ENCODE measurements at regions not wholly inside any gene's neighbourhood (a gene's known extent, or its start where the extent isn't known, plus 50 kb on each side); places are given as distances from the start of the nearest gene placed in this dataset.

DNA sequence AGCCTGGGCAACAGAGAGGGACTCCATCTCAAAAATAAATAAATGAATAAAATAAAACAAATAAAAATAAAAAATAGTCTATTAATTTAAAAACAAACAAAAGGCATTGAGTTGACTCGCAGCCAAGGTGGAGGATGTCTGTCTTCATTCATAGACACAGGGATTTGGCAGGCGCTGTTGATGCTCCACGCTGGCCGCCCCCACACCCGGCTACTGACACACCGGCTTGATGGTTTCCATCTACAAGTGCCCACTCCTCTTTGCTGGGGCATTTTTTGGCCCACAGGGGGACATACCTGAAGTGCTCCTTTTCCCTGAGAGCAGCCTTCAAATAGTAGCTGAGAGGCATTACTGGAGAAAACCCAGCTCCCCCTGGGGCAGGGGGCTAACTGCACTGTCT lies 178.3 kb upstream of the RALGAPA2 start:
- ChIA-PET POLR2A (no interaction called here), CTCF (ENCODE audit: low intra/inter-chr PET ratio, low total read pairs) (no interaction called here)
- H4K20me1 ChIP-seq (ENCODE audit: insufficient read depth, low read length): no peaks in the 10 kb centered on the region
- no peak overlapping the region for H2AFZ ChIP-seq (ENCODE audit: low read length)
- no TSS peak for BruUV-seq (replicated peaks)
- H3K9me3 ChIP-seq (ENCODE audit: low read length): no peaks in the 10 kb centered on the region
- H3K36me3 ChIP-seq (replicated peaks in 1 of 2; ENCODE audit: control insufficient read depth in 1 of 2, insufficient read depth in 2 of 2, low read length in 2 of 2): no peaks in the 10 kb centered on the region
- 83% methylated on average over 6 of the region's 6 CpGs for whole genome bisulfite sequencing (ENCODE audit: low lambda C conversion rate)
- peaks cover 0 to 2% of the 10 kb centered on the region in 2 experiments; a peak in 1 of 5 replicates for H3K27me3 ChIP-seq (ENCODE audit: control insufficient read depth in 1 of 2, insufficient read depth in 2 of 2, low read length in 2 of 2)
- no peak overlapping the region for H3K4me2 ChIP-seq (ENCODE audit: low read depth, low read length)
- TF ChIP-seq ZSCAN9 (CRISPR knock-in tag; IDR thresholded peaks at IDR 0.05; ENCODE audit: borderline replicate concordance) (no peak), ZNF292 (CRISPR knock-in tag; IDR thresholded peaks at IDR 0.05; ENCODE audit: borderline replicate concordance, low read depth) (no peak), ZNF484 (CRISPR knock-in tag; IDR thresholded peaks at IDR 0.05; ENCODE audit: borderline replicate concordance, low read depth) (no peak), PITX1 (CRISPR knock-in tag; IDR thresholded peaks at IDR 0.05) (no peak), ZNF543 (CRISPR knock-in tag; IDR thresholded peaks at IDR 0.05) (no peak), CC2D1A (CRISPR knock-in tag; IDR thresholded peaks at IDR 0.05) (no peak), CSRNP1 (CRISPR knock-in tag; IDR thresholded peaks at IDR 0.05) (no peak), CBX1 (IDR thresholded peaks at IDR 0.05; ENCODE audit: low read depth) (no peak)
- TF ChIP-seq, protein P1, sequence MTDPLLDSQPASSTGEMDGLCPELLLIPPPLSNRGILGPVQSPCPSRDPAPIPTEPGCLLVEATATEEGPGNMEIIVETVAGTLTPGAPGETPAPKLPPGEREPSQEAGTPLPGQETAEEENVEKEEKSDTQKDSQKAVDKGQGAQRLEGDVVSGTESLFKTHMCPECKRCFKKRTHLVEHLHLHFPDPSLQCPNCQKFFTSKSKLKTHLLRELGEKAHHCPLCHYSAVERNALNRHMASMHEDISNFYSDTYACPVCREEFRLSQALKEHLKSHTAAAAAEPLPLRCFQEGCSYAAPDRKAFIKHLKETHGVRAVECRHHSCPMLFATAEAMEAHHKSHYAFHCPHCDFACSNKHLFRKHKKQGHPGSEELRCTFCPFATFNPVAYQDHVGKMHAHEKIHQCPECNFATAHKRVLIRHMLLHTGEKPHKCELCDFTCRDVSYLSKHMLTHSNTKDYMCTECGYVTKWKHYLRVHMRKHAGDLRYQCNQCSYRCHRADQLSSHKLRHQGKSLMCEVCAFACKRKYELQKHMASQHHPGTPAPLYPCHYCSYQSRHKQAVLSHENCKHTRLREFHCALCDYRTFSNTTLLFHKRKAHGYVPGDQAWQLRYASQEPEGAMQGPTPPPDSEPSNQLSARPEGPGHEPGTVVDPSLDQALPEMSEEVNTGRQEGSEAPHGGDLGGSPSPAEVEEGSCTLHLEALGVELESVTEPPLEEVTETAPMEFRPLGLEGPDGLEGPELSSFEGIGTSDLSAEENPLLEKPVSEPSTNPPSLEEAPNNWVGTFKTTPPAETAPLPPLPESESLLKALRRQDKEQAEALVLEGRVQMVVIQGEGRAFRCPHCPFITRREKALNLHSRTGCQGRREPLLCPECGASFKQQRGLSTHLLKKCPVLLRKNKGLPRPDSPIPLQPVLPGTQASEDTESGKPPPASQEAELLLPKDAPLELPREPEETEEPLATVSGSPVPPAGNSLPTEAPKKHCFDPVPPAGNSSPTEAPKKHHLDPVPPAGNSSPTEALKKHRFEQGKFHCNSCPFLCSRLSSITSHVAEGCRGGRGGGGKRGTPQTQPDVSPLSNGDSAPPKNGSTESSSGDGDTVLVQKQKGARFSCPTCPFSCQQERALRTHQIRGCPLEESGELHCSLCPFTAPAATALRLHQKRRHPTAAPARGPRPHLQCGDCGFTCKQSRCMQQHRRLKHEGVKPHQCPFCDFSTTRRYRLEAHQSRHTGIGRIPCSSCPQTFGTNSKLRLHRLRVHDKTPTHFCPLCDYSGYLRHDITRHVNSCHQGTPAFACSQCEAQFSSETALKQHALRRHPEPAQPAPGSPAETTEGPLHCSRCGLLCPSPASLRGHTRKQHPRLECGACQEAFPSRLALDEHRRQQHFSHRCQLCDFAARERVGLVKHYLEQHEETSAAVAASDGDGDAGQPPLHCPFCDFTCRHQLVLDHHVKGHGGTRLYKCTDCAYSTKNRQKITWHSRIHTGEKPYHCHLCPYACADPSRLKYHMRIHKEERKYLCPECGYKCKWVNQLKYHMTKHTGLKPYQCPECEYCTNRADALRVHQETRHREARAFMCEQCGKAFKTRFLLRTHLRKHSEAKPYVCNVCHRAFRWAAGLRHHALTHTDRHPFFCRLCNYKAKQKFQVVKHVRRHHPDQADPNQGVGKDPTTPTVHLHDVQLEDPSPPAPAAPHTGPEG (CRISPR knock-in tag; IDR thresholded peaks at IDR 0.05): no peak
- H3K27ac ChIP-seq (ENCODE audit: extremely low read length, insufficient read depth, low read length): no peak overlapping the region
- DNase-seq (ENCODE audit: low spot score): no peak
- ATAC-seq: no peak
- no peak overlapping the region for H3K4me3 ChIP-seq (replicated peaks in 1 of 3; ENCODE audit: insufficient read depth in 1 of 3, low read depth in 2 of 3, low read length in 3 of 3)
- in situ Hi-C loops (cut with HindIII; ENCODE audit: extremely low pct_ligation_motif_present, low pct_unique_long_range_greater_than_20kb): no loop called here
- no peak for FAIRE-seq
- no peak overlapping the region for H3K9ac ChIP-seq (ENCODE audit: insufficient read depth, low read depth, low read length)
- intact Hi-C loops (cut with micrococcal nuclease; ENCODE audit: unreplicated experiment): no loop called here
- H3K79me2 ChIP-seq (ENCODE audit: insufficient read depth, low read length): no peaks in the 10 kb centered on the region
- peaks cover 22% of the 10 kb centered on the region for H3K4me1 ChIP-seq (ENCODE audit: insufficient read depth, low read length)
